K562 (cell line): ENCODE measurements at regions not wholly inside any gene's neighbourhood (a gene's known extent, or its start where the extent isn't known, plus 50 kb on each side); places are given as distances from the start of the nearest gene placed in this dataset.

Experiments used
- ATAC-seq: fragments of 200-7000 bp; cut with Tn5 transposase; 3 replicates; pipeline ENCODE4 v1.9.1; 2020; ENCODE audit warnings: moderate library complexity
- BruUV-seq: library from RNA; stranded (reverse); fragments of 400-500 nt; replicated peaks from 2 replicates; lab custom pipeline; 2021; lab: Mats Ljungman, UMichigan
- CTCF ChIA-PET: fragments of 300-600 bp; formaldehyde crosslinking; extraction: SDS; loops from one replicate; lab custom pipeline; 2021; ENCODE audit warnings: low intra/inter-chr PET ratio; lab: Yijun Ruan, JAX
- POLR2A ChIA-PET: fragments of 300-600, 350-650 bp; sonication (Branson Sonifier 250); formaldehyde crosslinking; extraction: SDS; loops from one replicate; lab custom pipeline; 2021; ENCODE audit warnings: antibody characterized with exemption, inconsistent platforms; lab: Yijun Ruan, JAX
- DNase-seq, 4 experiments: peaks; one replicate each; pipeline versions ENCODE4 v3.0.0 to v3.0.0-alpha.2; 2011 to 2018; ENCODE audit warnings: low spot score in 3 of 4, mixed read lengths in 3 of 4; ENCODE audit errors: extremely low read depth in 1 of 4
- FAIRE-seq: peaks from 2 replicates; lab custom pipeline; 2011; peaks lifted over from hg19 to GRCh38; lab: Jason Lieb, UNC
- H2AFZ ChIP-seq: 2 replicates; pipeline ENCODE4 v1.6.0; 2011; ENCODE audit warnings: low read depth, low read length, control low read depth, inconsistent platforms
- H3K27ac ChIP-seq: fragments of 200-600 bp; 3 replicates; pipeline ENCODE4 v1.8.0; 2011; ENCODE audit warnings: low read depth, mild to moderate bottlenecking, control low read depth, inconsistent platforms, low read length, moderate library complexity, mixed read lengths; ENCODE audit errors: extremely low read depth
- H3K27me3 ChIP-seq, 2 experiments: fragments of 300-600 bp in 1 of 2; 2 replicates in 1 of 2; 3 replicates in 1 of 2; pipeline versions ENCODE4 v1.6.0 to v1.8.0; 2011; ENCODE audit warnings: inconsistent platforms in 2 of 2, low read length in 2 of 2, mild to moderate bottlenecking in 1 of 2, mixed read lengths in 1 of 2, moderate library complexity in 1 of 2; ENCODE audit not compliant: control insufficient read depth in 2 of 2, insufficient read depth in 2 of 2
- H3K36me3 ChIP-seq: fragments of 300-600 bp; 3 replicates; pipeline ENCODE4 v1.8.0; 2011; ENCODE audit warnings: mild to moderate bottlenecking, low read length, inconsistent platforms; ENCODE audit not compliant: control insufficient read depth, insufficient read depth
- H3K4me1 ChIP-seq, 2 experiments: fragments of 200-600 bp in 1 of 2; replicated peaks in 1 of 2; 2 replicates in 1 of 2; 3 replicates in 1 of 2; pipeline versions ENCODE4 v1.5.1 to v1.8.0; 2011; ENCODE audit warnings: inconsistent platforms in 2 of 2, low read length in 2 of 2, mild to moderate bottlenecking in 1 of 2, mixed read lengths in 1 of 2, moderate library complexity in 1 of 2; ENCODE audit not compliant: control insufficient read depth in 2 of 2, insufficient read depth in 2 of 2
- H3K4me2 ChIP-seq: 2 replicates; pipeline ENCODE4 v1.6.1; 2011; ENCODE audit warnings: low read length, control low read depth, inconsistent platforms, mixed read lengths; ENCODE audit not compliant: insufficient read depth
- H3K4me3 ChIP-seq: fragments of 200-600 bp; sonication (generic), shearing (Covaris generic); 2 replicates; pipeline ENCODE4 v1.5.1; 2016; ENCODE audit warnings: control low read depth, inconsistent platforms
- H3K79me2 ChIP-seq: fragments of 200-600 bp; 3 replicates; pipeline ENCODE4 v1.8.0; 2011; ENCODE audit warnings: low read length, inconsistent platforms; ENCODE audit not compliant: control insufficient read depth, insufficient read depth
- H3K9ac ChIP-seq, 2 experiments: 2 replicates each; pipeline versions ENCODE4 v1.6.0 to v1.6.1; 2011; ENCODE audit warnings: low read depth in 2 of 2, low read length in 2 of 2, control low read depth in 1 of 2, inconsistent platforms in 1 of 2, mild to moderate bottlenecking in 1 of 2, mixed read lengths in 1 of 2; ENCODE audit not compliant: insufficient read depth in 1 of 2
- H3K9me1 ChIP-seq: one replicate; pipeline ENCODE4 v1.6.0; 2011; ENCODE audit warnings: inconsistent platforms, mild to moderate bottlenecking, low read length, moderate library complexity; ENCODE audit not compliant: control insufficient read depth, insufficient read depth
- H3K9me3 ChIP-seq: replicated peaks from 2 replicates; pipeline ENCODE4 v1.5.1; 2011; ENCODE audit warnings: low read depth, low read length, inconsistent platforms; ENCODE audit not compliant: control insufficient read depth, insufficient read depth
- H4K20me1 ChIP-seq: replicated peaks from 2 replicates; pipeline ENCODE4 v1.6.1; 2011; ENCODE audit warnings: low read length, inconsistent platforms, mixed read lengths; ENCODE audit not compliant: control insufficient read depth, insufficient read depth
- CHAMP1 ChIP-seq: fragments of 450-650 bp; IDR thresholded peaks from 2 replicates; pipeline ENCODE4 v1.6.1; 2016; ENCODE audit warnings: mild to moderate bottlenecking
- CHCHD3 ChIP-seq: fragments of 250-450 bp; sonication (Bioruptor Pico); IDR thresholded peaks from 2 replicates; pipeline ENCODE4 v2.1.2; 2022; ENCODE audit warnings: mild to moderate bottlenecking
- GABPA ChIP-seq: fragments of 200-800 bp; sonication (Bioruptor generic); conservative IDR thresholded peaks from 2 replicates; pipeline ENCODE4 v1.6.1; 2016; ENCODE audit warnings: low read depth, missing genetic modification characterization, missing compliant biosample characterization
- GABPB1 ChIP-seq: sonication (generic); formaldehyde crosslinking; IDR thresholded peaks from 2 replicates; pipeline ENCODE4 v1.8.0; 2022; ENCODE audit warnings: mild to moderate bottlenecking, missing genetic modification reagents
- KDM1A ChIP-seq, 2 experiments: fragments of 450-650 bp; IDR thresholded peaks; 2 replicates each; pipeline ENCODE4 v1.6.1; 2016; ENCODE audit warnings: mild to moderate bottlenecking in 2 of 2
- RNF2 ChIP-seq: sonication (generic); IDR thresholded peaks from 2 replicates; pipeline ENCODE4 v1.6.1; 2016
- SMARCB1 ChIP-seq: IDR thresholded peaks from 2 replicates; pipeline ENCODE4 v1.6.1; 2011; ENCODE audit warnings: improper control_type of control experiment, low read depth; ENCODE audit not compliant: insufficient read length
- ZC3H11A ChIP-seq: IDR thresholded peaks from 2 replicates; pipeline ENCODE4 v1.6.1; 2012; ENCODE audit warnings: low read depth, low read length, improper control_type of control experiment
- ZNF75A ChIP-seq: fragments of 450-650 bp; formaldehyde crosslinking; IDR thresholded peaks from 2 replicates; pipeline ENCODE4 v1.4.0; 2020; ENCODE audit warnings: mild to moderate bottlenecking
- WGBS: fragments of 100-300 bp; shearing (Covaris generic); methylation state at CpG from one replicate; pipeline ENCODE4 v1.1.6; 2016; ENCODE audit warnings: low coverage, mixed read lengths; ENCODE audit not compliant: insufficient coverage; ENCODE audit errors: missing lambda C conversion rate; 5-methylcytosine and 5-hydroxymethylcytosine counted together
- in situ Hi-C: fragments of 300-500 bp; cut with MboI; formaldehyde crosslinking; loops from 4 replicates; pipeline ENCODE4 v1.15.0; 2018; ENCODE audit warnings: inconsistent platforms, mixed read lengths
- intact Hi-C: fragments of 100-400 bp; cut with micrococcal nuclease; formaldehyde crosslinking; loops from 2 replicates; pipeline ENCODE4 v1.14.2; 2022
- TF ChIP-seq, protein P1 (sequence below): IDR thresholded peaks from 2 replicates; pipeline ENCODE4 v1.6.1; 2011; ENCODE audit warnings: borderline replicate concordance, low read depth, mild to moderate bottlenecking, moderate library complexity, low read length; ENCODE audit not compliant: insufficient read depth, poor library complexity, severe bottlenecking

GRCh38 chr21:23968008-23968407 lies 1639.3 kb downstream of the MRPL39 start:
- H3K79me2 ChIP-seq: no peaks in the 10 kb centered on the region
- 41% methylated on average over 6 of the region's 6 CpGs for WGBS
- BruUV-seq: no TSS peak
- no peak overlapping the region for H3K4me2 ChIP-seq
- DNase-seq: no peak
- CTCF ChIA-PET: interaction anchor here (3.4 kb wide), 1 partner anchor 114 kb away, joined by 14 read pairs; no protein-coding TSS in a partner anchor
- H3K9me3 ChIP-seq: no peaks in the 10 kb centered on the region
- TF ChIP-seq KDM1A (IDR thresholded peaks at IDR 0.05) (no peak), ZC3H11A (no peak), CHAMP1 (no peak), GABPA (no peak), ZNF75A (no peak), CHCHD3 (CRISPR knock-in tag) (no peak), RNF2 (no peak), SMARCB1 (no peak), GABPB1 (no peak)
- TF ChIP-seq, protein P1, sequence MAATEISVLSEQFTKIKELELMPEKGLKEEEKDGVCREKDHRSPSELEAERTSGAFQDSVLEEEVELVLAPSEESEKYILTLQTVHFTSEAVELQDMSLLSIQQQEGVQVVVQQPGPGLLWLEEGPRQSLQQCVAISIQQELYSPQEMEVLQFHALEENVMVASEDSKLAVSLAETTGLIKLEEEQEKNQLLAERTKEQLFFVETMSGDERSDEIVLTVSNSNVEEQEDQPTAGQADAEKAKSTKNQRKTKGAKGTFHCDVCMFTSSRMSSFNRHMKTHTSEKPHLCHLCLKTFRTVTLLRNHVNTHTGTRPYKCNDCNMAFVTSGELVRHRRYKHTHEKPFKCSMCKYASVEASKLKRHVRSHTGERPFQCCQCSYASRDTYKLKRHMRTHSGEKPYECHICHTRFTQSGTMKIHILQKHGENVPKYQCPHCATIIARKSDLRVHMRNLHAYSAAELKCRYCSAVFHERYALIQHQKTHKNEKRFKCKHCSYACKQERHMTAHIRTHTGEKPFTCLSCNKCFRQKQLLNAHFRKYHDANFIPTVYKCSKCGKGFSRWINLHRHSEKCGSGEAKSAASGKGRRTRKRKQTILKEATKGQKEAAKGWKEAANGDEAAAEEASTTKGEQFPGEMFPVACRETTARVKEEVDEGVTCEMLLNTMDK: no peak
- TF ChIP-seq, all 486 proteins: peak for 0
- no peaks in the 10 kb centered on the region for H3K4me1 ChIP-seq
- H2AFZ ChIP-seq: no peak overlapping the region
- no peak overlapping the region for H3K27ac ChIP-seq
- no peaks in the 10 kb centered on the region for H3K9me1 ChIP-seq
- H3K9ac ChIP-seq: no peak overlapping the region
- no peaks in the 10 kb centered on the region for H3K27me3 ChIP-seq
- FAIRE-seq (no peak), ATAC-seq (no peak)
- intact Hi-C loops: loop anchor here (1.0 kb wide), 1 partner anchor 115 kb away; no protein-coding TSS in a partner anchor
- in situ Hi-C loops: loop anchor here (10.0 kb wide), 1 partner anchor 113 kb away; no protein-coding TSS in a partner anchor
- no peak overlapping the region for H3K4me3 ChIP-seq
- no peaks in the 10 kb centered on the region for H3K36me3 ChIP-seq
- POLR2A ChIA-PET: interaction anchor here (0.6 kb wide), 1 partner anchor 1432 kb away, joined by 3 read pairs; no protein-coding TSS in a partner anchor
- H4K20me1 ChIP-seq: no peaks in the 10 kb centered on the region
